ENCODE measurements at regions not wholly inside any gene's neighbourhood (a gene's known extent, or its start where the extent isn't known, plus 50 kb on each side); places are given as distances from the start of the nearest gene placed in this dataset.

GRCh38 chrX:139186991-139187390, 343.5 kb upstream of the F9 start (continued):
- TF ChIP-seq, protein P1, sequence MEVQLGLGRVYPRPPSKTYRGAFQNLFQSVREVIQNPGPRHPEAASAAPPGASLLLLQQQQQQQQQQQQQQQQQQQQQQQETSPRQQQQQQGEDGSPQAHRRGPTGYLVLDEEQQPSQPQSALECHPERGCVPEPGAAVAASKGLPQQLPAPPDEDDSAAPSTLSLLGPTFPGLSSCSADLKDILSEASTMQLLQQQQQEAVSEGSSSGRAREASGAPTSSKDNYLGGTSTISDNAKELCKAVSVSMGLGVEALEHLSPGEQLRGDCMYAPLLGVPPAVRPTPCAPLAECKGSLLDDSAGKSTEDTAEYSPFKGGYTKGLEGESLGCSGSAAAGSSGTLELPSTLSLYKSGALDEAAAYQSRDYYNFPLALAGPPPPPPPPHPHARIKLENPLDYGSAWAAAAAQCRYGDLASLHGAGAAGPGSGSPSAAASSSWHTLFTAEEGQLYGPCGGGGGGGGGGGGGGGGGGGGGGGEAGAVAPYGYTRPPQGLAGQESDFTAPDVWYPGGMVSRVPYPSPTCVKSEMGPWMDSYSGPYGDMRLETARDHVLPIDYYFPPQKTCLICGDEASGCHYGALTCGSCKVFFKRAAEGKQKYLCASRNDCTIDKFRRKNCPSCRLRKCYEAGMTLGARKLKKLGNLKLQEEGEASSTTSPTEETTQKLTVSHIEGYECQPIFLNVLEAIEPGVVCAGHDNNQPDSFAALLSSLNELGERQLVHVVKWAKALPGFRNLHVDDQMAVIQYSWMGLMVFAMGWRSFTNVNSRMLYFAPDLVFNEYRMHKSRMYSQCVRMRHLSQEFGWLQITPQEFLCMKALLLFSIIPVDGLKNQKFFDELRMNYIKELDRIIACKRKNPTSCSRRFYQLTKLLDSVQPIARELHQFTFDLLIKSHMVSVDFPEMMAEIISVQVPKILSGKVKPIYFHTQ (CRISPR knock-in tag; IDR thresholded peaks at IDR 0.05): no peak
- TF ChIP-seq CBFB (CRISPR knock-in tag; IDR thresholded peaks at IDR 0.05; ENCODE audit: low read depth) (no peak), ZBTB21 (CRISPR knock-in tag; IDR thresholded peaks at IDR 0.05; ENCODE audit: borderline replicate concordance) (no peak), NR1H2 (CRISPR knock-in tag; IDR thresholded peaks at IDR 0.05) (no peak), FOXJ3 (CRISPR knock-in tag; IDR thresholded peaks at IDR 0.05; ENCODE audit: borderline replicate concordance) (no peak), TEAD1 (CRISPR knock-in tag; IDR thresholded peaks at IDR 0.05) (no peak)

- H3K4me1 Mint-ChIP-seq: peaks cover 4% of the 10 kb centered on the region; the same call in 1 of the 2 replicates
- CTCF ChIA-PET: no interaction called here
- H3K27me3 Mint-ChIP-seq (ENCODE audit: low read depth): peaks cover 10% of the 10 kb centered on the region
- ATAC-seq: no peak
- TF ChIP-seq NFE2L1 (CRISPR knock-in tag; IDR thresholded peaks at IDR 0.05) (no peak), ZNF263 (CRISPR knock-in tag; IDR thresholded peaks at IDR 0.05; ENCODE audit: low read depth) (no peak), NR2C2 (CRISPR knock-in tag; IDR thresholded peaks at IDR 0.05) (no peak), USF1 (CRISPR knock-in tag; IDR thresholded peaks at IDR 0.05) (no peak), USF2 (CRISPR knock-in tag; IDR thresholded peaks at IDR 0.05) (no peak), CREM (CRISPR knock-in tag; IDR thresholded peaks at IDR 0.05) (no peak), RELA (CRISPR knock-in tag; IDR thresholded peaks at IDR 0.05; ENCODE audit: borderline replicate concordance) (no peak), FOXK1 (CRISPR knock-in tag; IDR thresholded peaks at IDR 0.05) (no peak), FOXJ3 (CRISPR knock-in tag; IDR thresholded peaks at IDR 0.05; ENCODE audit: borderline replicate concordance) (no peak), CTCF (IDR thresholded peaks at IDR 0.05) (no peak), IRF2 (CRISPR knock-in tag; IDR thresholded peaks at IDR 0.05; ENCODE audit: borderline replicate concordance, low read depth) (no peak)
- POLR2A ChIA-PET: no interaction called here
- DNase-seq (ENCODE audit: low spot score): no peak
- peaks cover 6% of the 10 kb centered on the region; the same call in 1 of the 2 replicates for H3K9me3 Mint-ChIP-seq
- H3K4me3 Mint-ChIP-seq: no peak overlapping the region
- no peaks in the 10 kb centered on the region; the same call in 1 of the 2 replicates for H3K36me3 Mint-ChIP-seq
- H3K27ac Mint-ChIP-seq: no peak overlapping the region
Measured at GRCh38 chrX:139179592-139179991, 350.9 kb upstream of the F9 start.

DNA sequence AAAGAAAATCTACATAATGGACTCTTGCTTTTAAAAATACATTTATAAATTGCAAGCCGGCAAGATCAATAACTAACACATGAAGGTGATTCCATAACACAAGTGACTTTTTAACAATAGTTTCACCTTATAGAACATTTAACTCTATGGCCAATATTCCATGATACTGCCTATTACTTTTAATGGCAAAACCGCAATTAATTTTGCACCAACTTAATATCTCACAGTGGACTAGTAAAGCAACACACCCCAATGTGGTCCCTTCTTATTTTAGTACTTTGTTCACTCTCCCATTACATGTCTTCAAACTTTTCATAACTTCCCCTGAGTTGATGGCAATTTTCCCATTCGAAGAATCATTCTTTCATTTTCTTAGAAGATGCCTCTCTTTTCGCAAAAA, 351.6 kb upstream of the F9 start:
- no peaks in the 10 kb centered on the region; the same call in 1 of the 2 replicates for H3K36me3 Mint-ChIP-seq
- H3K4me3 Mint-ChIP-seq: no peak overlapping the region
- no peak for DNase-seq (ENCODE audit: low spot score)
- TF ChIP-seq GABPB1 (CRISPR knock-in tag; IDR thresholded peaks at IDR 0.05) (no peak), PRRX2 (CRISPR knock-in tag; IDR thresholded peaks at IDR 0.05) (no peak), ETV6 (CRISPR knock-in tag; IDR thresholded peaks at IDR 0.05) (no peak), ESRRA (CRISPR knock-in tag; IDR thresholded peaks at IDR 0.05; ENCODE audit: borderline replicate concordance) (no peak)
- CTCF ChIA-PET: no interaction called here
- no peak overlapping the region for H3K27ac Mint-ChIP-seq
- no peak for ATAC-seq
- POLR2A ChIA-PET: no interaction called here
- H3K27me3 Mint-ChIP-seq (ENCODE audit: low read depth): peaks cover 10% of the 10 kb centered on the region
- H3K4me1 Mint-ChIP-seq: peaks cover 4% of the 10 kb centered on the region; the same call in 1 of the 2 replicates
- H3K9me3 Mint-ChIP-seq: peaks cover 6% of the 10 kb centered on the region; the same call in 1 of the 2 replicates

Data from WTC11 (cell line).